GM12872 (cell line): ENCODE measurements at regions not wholly inside any gene's neighbourhood (a gene's known extent, or its start where the extent isn't known, plus 50 kb on each side); places are given as distances from the start of the nearest gene placed in this dataset.

Experiments used
- CTCF ChIP-seq: IDR thresholded peaks from 3 replicates; pipeline ENCODE4 v1.5.1; 2011; ENCODE audit warnings: low read depth, mild to moderate bottlenecking, low read length, moderate library complexity; ENCODE audit not compliant: insufficient read depth

GRCh38 chr22:47389201-47389600, 626.8 kb downstream of the TBC1D22A start:
- no peak for TF ChIP-seq CTCF

DNA sequence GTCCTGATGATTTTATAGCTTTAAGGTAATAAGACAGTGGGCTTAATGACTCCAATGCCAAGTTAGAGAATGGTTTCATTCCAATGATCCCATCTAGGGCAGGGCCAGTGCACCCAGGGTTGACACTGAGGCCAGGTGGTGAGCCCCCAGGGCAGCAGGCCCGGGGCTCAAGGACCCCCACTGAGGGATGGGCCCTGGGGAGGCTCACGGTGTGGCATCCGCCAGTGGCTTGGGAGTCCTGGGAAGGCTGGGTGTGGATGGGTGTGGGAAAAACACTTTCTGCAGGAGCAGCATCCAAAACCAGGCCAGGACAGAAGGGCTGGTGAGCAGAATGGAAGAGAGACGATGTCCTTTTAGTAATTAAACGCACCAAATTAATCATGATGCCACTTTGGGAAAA, 626.3 kb downstream of the TBC1D22A start:
- no peak for TF ChIP-seq CTCF

GRCh38 chr22:47388331-47388730, 625.9 kb downstream of the TBC1D22A start:
- TF ChIP-seq CTCF, result no peak

DNA sequence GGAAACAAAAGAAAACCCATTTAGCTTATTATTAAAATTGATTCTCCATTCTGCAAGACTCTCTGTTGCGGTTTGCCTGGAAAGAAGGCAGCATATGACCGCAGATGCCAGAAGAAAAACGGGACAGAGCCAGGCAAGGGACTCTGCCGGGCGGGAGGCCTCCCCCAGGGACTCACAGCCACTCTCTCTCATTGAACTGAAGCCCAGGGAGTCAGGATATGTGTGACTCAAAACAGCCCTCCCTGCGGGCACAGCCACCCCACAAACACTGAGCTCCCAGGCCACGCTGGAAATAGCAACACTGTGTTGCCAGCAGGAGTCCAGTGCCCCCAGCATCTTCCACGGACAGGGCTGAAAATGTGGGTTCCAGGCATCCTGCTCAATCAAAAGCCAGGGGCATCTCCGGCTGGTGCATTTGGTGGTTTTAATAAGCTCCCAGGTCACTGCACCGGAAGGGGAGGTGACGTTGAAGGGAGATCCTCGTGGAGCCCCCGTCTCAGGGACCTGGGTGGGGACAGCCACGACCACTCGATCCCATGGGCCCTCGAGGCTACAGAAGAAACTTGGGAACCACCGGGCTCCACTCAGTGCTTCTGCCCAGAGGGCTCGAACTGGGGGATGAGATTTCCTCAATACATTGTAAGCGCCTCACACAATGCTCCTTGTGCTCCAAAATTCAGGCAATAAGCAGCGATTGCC, 624.5 kb downstream of the TBC1D22A start:
- no peak for TF ChIP-seq CTCF

- no peak for TF ChIP-seq CTCF
Measured at GRCh38 chr22:47384977-47385376, 622.5 kb downstream of the TBC1D22A start.

DNA sequence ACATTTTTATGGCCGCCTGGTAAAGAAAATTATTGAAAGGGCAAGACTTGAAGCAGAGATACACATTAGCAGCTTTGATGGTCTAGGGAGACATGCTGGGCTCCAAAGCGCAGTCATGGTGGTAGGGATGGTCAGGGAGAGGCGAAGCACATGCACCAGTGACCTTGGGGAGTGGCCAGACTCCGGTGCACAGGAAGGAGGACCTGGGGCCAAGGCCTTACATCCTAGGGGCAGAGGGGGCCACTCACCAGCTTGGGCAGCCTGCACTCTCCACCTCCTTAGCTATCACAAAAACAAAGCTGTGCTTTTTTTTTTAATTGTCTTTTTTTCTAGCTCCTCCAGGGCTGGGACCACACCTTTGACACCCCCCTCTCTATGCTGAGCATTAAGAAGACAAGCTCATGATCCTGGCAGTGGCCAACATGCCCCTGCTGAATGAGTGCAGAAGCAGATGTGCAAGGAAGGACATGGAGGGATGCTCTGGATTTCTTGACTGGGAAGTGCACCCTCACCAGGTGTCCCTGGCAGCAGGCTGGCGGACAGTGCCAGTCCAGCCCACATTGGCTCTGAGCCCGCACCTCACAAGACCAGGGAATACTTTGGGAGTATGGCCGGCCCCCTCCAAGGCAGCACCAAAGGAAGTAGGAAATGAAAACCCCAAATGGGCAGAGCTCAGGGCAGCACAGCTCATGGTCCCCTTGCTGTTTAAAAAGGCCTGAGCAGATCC, 619.9 kb downstream of the TBC1D22A start:
- no peak for TF ChIP-seq CTCF

DNA sequence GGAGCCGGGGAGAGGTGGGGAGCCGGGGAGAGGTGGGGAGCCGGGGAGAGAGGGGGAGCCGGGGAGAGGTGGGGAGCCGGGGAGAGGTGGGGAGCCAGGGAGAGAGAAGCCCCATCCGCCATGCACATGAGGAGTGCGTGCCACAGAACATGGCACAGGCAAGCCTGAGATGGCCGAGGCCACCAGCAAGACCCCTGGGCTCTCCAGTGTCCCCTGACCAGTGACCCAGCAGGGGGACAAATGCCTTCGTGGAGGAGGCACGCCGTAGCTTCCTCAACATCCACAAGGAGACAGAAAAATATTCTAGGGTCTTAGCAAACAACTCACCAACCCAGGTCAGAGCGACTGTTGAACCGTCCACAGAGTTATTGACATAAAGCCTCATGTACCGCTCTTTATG, 618.8 kb downstream of the TBC1D22A start:
- no peak for TF ChIP-seq CTCF
